WTC11 (cell line): ENCODE measurements at regions not wholly inside any gene's neighbourhood (a gene's known extent, or its start where the extent isn't known, plus 50 kb on each side); places are given as distances from the start of the nearest gene placed in this dataset.

Experiments
- ATAC-seq: fragments of 200-7000 bp; cut with Tn5 transposase; 2 replicates; pipeline ENCODE4 v1.10.0; 2021; ENCODE audit warnings: mild to moderate bottlenecking, moderate library complexity
- CTCF ChIA-PET: fragments of 300-600 bp; sonication (Branson Sonifier 250); formaldehyde crosslinking; loops from one replicate; lab custom pipeline; 2021; ENCODE audit warnings: antibody characterized with exemption; lab: Charles Lee
- POLR2A ChIA-PET: fragments of 350-600 bp; sonication (Branson Sonifier 250); formaldehyde crosslinking; loops from one replicate; lab custom pipeline; 2021; ENCODE audit warnings: antibody characterized with exemption; lab: Charles Lee
- DNase-seq: peaks from one replicate; pipeline ENCODE4 v3.0.0; 2021; ENCODE audit warnings: low spot score
- H3K27ac Mint-ChIP-seq: 2 replicates; pipeline ENCODE4 v1.8.0; 2021; ENCODE audit warnings: mixed read lengths
- H3K27me3 Mint-ChIP-seq: 2 replicates; pipeline ENCODE4 v1.8.0; 2021; ENCODE audit warnings: low read depth, mild to moderate bottlenecking, moderate library complexity, mixed read lengths
- H3K36me3 Mint-ChIP-seq: 2 replicates; pipeline ENCODE4 v1.8.0; 2021; ENCODE audit warnings: mixed read lengths
- H3K4me1 Mint-ChIP-seq: 2 replicates; pipeline ENCODE4 v1.8.0; 2022; ENCODE audit warnings: mixed read lengths
- H3K4me3 Mint-ChIP-seq: 2 replicates; pipeline ENCODE4 v1.8.0; 2021; ENCODE audit warnings: mild to moderate bottlenecking, moderate library complexity, mixed read lengths
- H3K9me3 Mint-ChIP-seq: 2 replicates; pipeline ENCODE4 v1.8.0; 2021; ENCODE audit warnings: mixed read lengths
- AR ChIP-seq: fragments of 250-450 bp; sonication (Bioruptor Pico); IDR thresholded peaks from 2 replicates; pipeline ENCODE4 v1.9.0; 2021; ENCODE audit warnings: mild to moderate bottlenecking
- CDX4 ChIP-seq: fragments of 250-450 bp; sonication (Bioruptor Pico); IDR thresholded peaks from 2 replicates; pipeline ENCODE4 v1.9.0; 2021; ENCODE audit warnings: moderate library complexity, mild to moderate bottlenecking, inconsistent platforms, borderline replicate concordance
- CTCF ChIP-seq: fragments of 200-600 bp; IDR thresholded peaks from 2 replicates; pipeline ENCODE4 v1.8.0; 2022; ENCODE audit warnings: antibody characterized with exemption
- E2F1 ChIP-seq: sonication (generic); formaldehyde crosslinking; IDR thresholded peaks from 2 replicates; pipeline ENCODE4 v1.8.0; 2022; ENCODE audit warnings: mild to moderate bottlenecking, missing genetic modification reagents
- E2F5 ChIP-seq: sonication (generic); formaldehyde crosslinking; IDR thresholded peaks from 2 replicates; pipeline ENCODE4 v1.8.1; 2022; ENCODE audit warnings: mild to moderate bottlenecking, moderate library complexity, missing genetic modification reagents
- ERG ChIP-seq: fragments of 250-450 bp; sonication (Bioruptor Pico); IDR thresholded peaks from 2 replicates; pipeline ENCODE4 v1.8.0; 2021; ENCODE audit warnings: mild to moderate bottlenecking
- GABPB1 ChIP-seq: sonication (generic); formaldehyde crosslinking; IDR thresholded peaks from 2 replicates; pipeline ENCODE4 v1.8.1; 2023; ENCODE audit warnings: mild to moderate bottlenecking, missing genetic modification reagents
- HMGA2 ChIP-seq: fragments of 250-450 bp; sonication (Bioruptor Pico); IDR thresholded peaks from 2 replicates; pipeline ENCODE4 v1.4.0; 2021; ENCODE audit warnings: mild to moderate bottlenecking, moderate library complexity
- JUN ChIP-seq: sonication (generic); formaldehyde crosslinking; IDR thresholded peaks from 2 replicates; pipeline ENCODE4 v1.8.0; 2023; ENCODE audit warnings: mild to moderate bottlenecking, missing genetic modification reagents
- MAX ChIP-seq: sonication (generic); formaldehyde crosslinking; IDR thresholded peaks from 2 replicates; pipeline ENCODE4 v1.8.0; 2022; ENCODE audit warnings: mild to moderate bottlenecking, missing genetic modification reagents
- NR3C1 ChIP-seq: sonication (generic); formaldehyde crosslinking; conservative IDR thresholded peaks from 2 replicates; pipeline ENCODE4 v1.8.1; 2023; ENCODE audit warnings: low read depth, mild to moderate bottlenecking, missing genetic modification reagents
- PREB ChIP-seq: sonication (generic); formaldehyde crosslinking; IDR thresholded peaks from 2 replicates; pipeline ENCODE4 v1.8.1; 2022; ENCODE audit warnings: mild to moderate bottlenecking, missing genetic modification reagents, moderate library complexity, borderline replicate concordance
- RORB ChIP-seq: fragments of 250-450 bp; sonication (Bioruptor Pico); IDR thresholded peaks from 2 replicates; pipeline ENCODE4 v1.9.0; 2021; ENCODE audit warnings: mild to moderate bottlenecking
- STAT6 ChIP-seq: sonication (generic); formaldehyde crosslinking; conservative IDR thresholded peaks from 2 replicates; pipeline ENCODE4 v1.8.1; 2023; ENCODE audit warnings: mild to moderate bottlenecking, low read depth, missing genetic modification reagents, moderate library complexity
- TP53 ChIP-seq: sonication (generic); formaldehyde crosslinking; IDR thresholded peaks from 2 replicates; pipeline ENCODE4 v1.8.1; 2023; ENCODE audit warnings: mild to moderate bottlenecking, missing genetic modification reagents
- USF2 ChIP-seq: sonication (generic); formaldehyde crosslinking; IDR thresholded peaks from 2 replicates; pipeline ENCODE4 v1.8.1; 2023; ENCODE audit warnings: mild to moderate bottlenecking, missing genetic modification reagents, moderate library complexity
- ZBTB21 ChIP-seq: sonication (generic); formaldehyde crosslinking; IDR thresholded peaks from 2 replicates; pipeline ENCODE4 v1.8.1; 2023; ENCODE audit warnings: mild to moderate bottlenecking, missing genetic modification reagents, borderline replicate concordance
- ZNF121 ChIP-seq: sonication (generic); formaldehyde crosslinking; IDR thresholded peaks from 2 replicates; pipeline ENCODE4 v1.8.0; 2023; ENCODE audit warnings: missing genetic modification reagents
- ZNF281 ChIP-seq: sonication (generic); formaldehyde crosslinking; IDR thresholded peaks from 2 replicates; pipeline ENCODE4 v1.8.0; 2023; ENCODE audit warnings: mild to moderate bottlenecking, missing genetic modification reagents

- ATAC-seq (no peak), DNase-seq (no peak)
- peaks cover 73% of the 10 kb centered on the region for H3K9me3 Mint-ChIP-seq
- ChIA-PET CTCF (no interaction called here), POLR2A (no interaction called here)
- H3K4me1 Mint-ChIP-seq: no peaks in the 10 kb centered on the region
- H3K36me3 Mint-ChIP-seq: peaks cover 40% of the 10 kb centered on the region
- H3K4me3 Mint-ChIP-seq: no peak overlapping the region
- H3K27me3 Mint-ChIP-seq: peaks cover 2% of the 10 kb centered on the region; the same call in 1 of the 2 replicates
- no peak overlapping the region for H3K27ac Mint-ChIP-seq
- TF ChIP-seq GABPB1 (CRISPR knock-in tag) (no peak), ERG (CRISPR knock-in tag) (no peak), TP53 (no peak), STAT6 (CRISPR knock-in tag) (no peak), USF2 (CRISPR knock-in tag) (no peak), PREB (no peak), NR3C1 (CRISPR knock-in tag) (no peak), ZBTB21 (CRISPR knock-in tag) (no peak), ZNF281 (CRISPR knock-in tag) (no peak), CDX4 (CRISPR knock-in tag) (no peak), JUN (CRISPR knock-in tag) (no peak)
Observed at GRCh38 chr2:153667475-153667874, 188.9 kb upstream of the RPRM start.

- Mint-ChIP-seq H3K4me3 (no peak overlapping the region), H3K4me1 (no peaks in the 10 kb centered on the region), H3K27ac (no peak overlapping the region), H3K9me3 (peaks cover 75% of the 10 kb centered on the region), H3K27me3 (peaks cover 2% of the 10 kb centered on the region; the same call in 1 of the 2 replicates), H3K36me3 (peaks cover 34% of the 10 kb centered on the region)
- DNase-seq: no peak
- ChIA-PET POLR2A (no interaction called here), CTCF (no interaction called here)
- ATAC-seq: no peak
- TF ChIP-seq E2F5 (CRISPR knock-in tag): no peak
- no peak for TF ChIP-seq CTCF
- no peak for TF ChIP-seq E2F1
- no peak for TF ChIP-seq HMGA2 (CRISPR knock-in tag)
- no peak for TF ChIP-seq ZNF121
- no peak for TF ChIP-seq RORB (CRISPR knock-in tag)
- TF ChIP-seq MAX: no peak
- TF ChIP-seq AR (CRISPR knock-in tag): no peak
Observed at GRCh38 chr2:153668923-153669322, 190.4 kb upstream of the RPRM start.
